K562 (cell line): ENCODE measurements at regions not wholly inside any gene's neighbourhood (a gene's known extent, or its start where the extent isn't known, plus 50 kb on each side); places are given as distances from the start of the nearest gene placed in this dataset.

Experiments
- ATAC-seq: fragments of 200-7000 bp; cut with Tn5 transposase; 3 replicates; pipeline ENCODE4 v1.9.1; 2020; ENCODE audit warnings: moderate library complexity
- BruUV-seq: library from RNA; stranded (reverse); fragments of 400-500 nt; replicated peaks from 2 replicates; lab custom pipeline; 2021; lab: Mats Ljungman, UMichigan
- CTCF ChIA-PET: fragments of 300-600 bp; formaldehyde crosslinking; extraction: SDS; loops from one replicate; lab custom pipeline; 2021; ENCODE audit warnings: low intra/inter-chr PET ratio; lab: Yijun Ruan, JAX
- POLR2A ChIA-PET: fragments of 300-600, 350-650 bp; sonication (Branson Sonifier 250); formaldehyde crosslinking; extraction: SDS; loops from one replicate; lab custom pipeline; 2021; ENCODE audit warnings: antibody characterized with exemption, inconsistent platforms; lab: Yijun Ruan, JAX
- DNase-seq, 4 experiments: peaks; one replicate each; pipeline versions ENCODE4 v3.0.0 to v3.0.0-alpha.2; 2011 to 2018; ENCODE audit warnings: low spot score in 3 of 4, mixed read lengths in 3 of 4; ENCODE audit errors: extremely low read depth in 1 of 4
- FAIRE-seq: peaks from 2 replicates; lab custom pipeline; 2011; peaks lifted over from hg19 to GRCh38; lab: Jason Lieb, UNC
- H2AFZ ChIP-seq: 2 replicates; pipeline ENCODE4 v1.6.0; 2011; ENCODE audit warnings: low read depth, low read length, control low read depth, inconsistent platforms
- H3K27ac ChIP-seq: fragments of 200-600 bp; 3 replicates; pipeline ENCODE4 v1.8.0; 2011; ENCODE audit warnings: low read depth, mild to moderate bottlenecking, control low read depth, inconsistent platforms, low read length, moderate library complexity, mixed read lengths; ENCODE audit errors: extremely low read depth
- H3K27me3 ChIP-seq, 2 experiments: fragments of 300-600 bp in 1 of 2; 2 replicates in 1 of 2; 3 replicates in 1 of 2; pipeline versions ENCODE4 v1.6.0 to v1.8.0; 2011; ENCODE audit warnings: inconsistent platforms in 2 of 2, low read length in 2 of 2, mild to moderate bottlenecking in 1 of 2, mixed read lengths in 1 of 2, moderate library complexity in 1 of 2; ENCODE audit not compliant: control insufficient read depth in 2 of 2, insufficient read depth in 2 of 2
- H3K36me3 ChIP-seq: fragments of 300-600 bp; 3 replicates; pipeline ENCODE4 v1.8.0; 2011; ENCODE audit warnings: mild to moderate bottlenecking, low read length, inconsistent platforms; ENCODE audit not compliant: control insufficient read depth, insufficient read depth
- H3K4me1 ChIP-seq, 2 experiments: fragments of 200-600 bp in 1 of 2; replicated peaks in 1 of 2; 2 replicates in 1 of 2; 3 replicates in 1 of 2; pipeline versions ENCODE4 v1.5.1 to v1.8.0; 2011; ENCODE audit warnings: inconsistent platforms in 2 of 2, low read length in 2 of 2, mild to moderate bottlenecking in 1 of 2, mixed read lengths in 1 of 2, moderate library complexity in 1 of 2; ENCODE audit not compliant: control insufficient read depth in 2 of 2, insufficient read depth in 2 of 2
- H3K4me2 ChIP-seq: 2 replicates; pipeline ENCODE4 v1.6.1; 2011; ENCODE audit warnings: low read length, control low read depth, inconsistent platforms, mixed read lengths; ENCODE audit not compliant: insufficient read depth
- H3K4me3 ChIP-seq: fragments of 200-600 bp; sonication (generic), shearing (Covaris generic); 2 replicates; pipeline ENCODE4 v1.5.1; 2016; ENCODE audit warnings: control low read depth, inconsistent platforms
- H3K79me2 ChIP-seq: fragments of 200-600 bp; 3 replicates; pipeline ENCODE4 v1.8.0; 2011; ENCODE audit warnings: low read length, inconsistent platforms; ENCODE audit not compliant: control insufficient read depth, insufficient read depth
- H3K9ac ChIP-seq, 2 experiments: 2 replicates each; pipeline versions ENCODE4 v1.6.0 to v1.6.1; 2011; ENCODE audit warnings: low read depth in 2 of 2, low read length in 2 of 2, control low read depth in 1 of 2, inconsistent platforms in 1 of 2, mild to moderate bottlenecking in 1 of 2, mixed read lengths in 1 of 2; ENCODE audit not compliant: insufficient read depth in 1 of 2
- H3K9me1 ChIP-seq: one replicate; pipeline ENCODE4 v1.6.0; 2011; ENCODE audit warnings: inconsistent platforms, mild to moderate bottlenecking, low read length, moderate library complexity; ENCODE audit not compliant: control insufficient read depth, insufficient read depth
- H3K9me3 ChIP-seq: replicated peaks from 2 replicates; pipeline ENCODE4 v1.5.1; 2011; ENCODE audit warnings: low read depth, low read length, inconsistent platforms; ENCODE audit not compliant: control insufficient read depth, insufficient read depth
- H4K20me1 ChIP-seq: replicated peaks from 2 replicates; pipeline ENCODE4 v1.6.1; 2011; ENCODE audit warnings: low read length, inconsistent platforms, mixed read lengths; ENCODE audit not compliant: control insufficient read depth, insufficient read depth
- CEBPG ChIP-seq, 3 experiments: fragments of 200-800 bp in 1 of 3; sonication (Bioruptor generic) in 1 of 3; sonication (generic) in 1 of 3; formaldehyde crosslinking in 1 of 3; IDR thresholded peaks in 2 of 3; conservative IDR thresholded peaks in 1 of 3; 2 replicates each; pipeline versions ENCODE4 v1.6.1 to v1.8.0; 2016 to 2022; ENCODE audit warnings: missing compliant biosample characterization in 2 of 3, missing genetic modification characterization in 2 of 3, mild to moderate bottlenecking in 1 of 3, missing genetic modification reagents in 1 of 3
- CTCF ChIP-seq, 3 experiments: IDR thresholded peaks in 2 of 3; conservative IDR thresholded peaks in 1 of 3; 2 replicates each; pipeline ENCODE4 v1.5.1; 2011 to 2012; ENCODE audit warnings: low read length in 3 of 3, mild to moderate bottlenecking in 3 of 3, control low read depth in 2 of 3, improper control_type of control experiment in 1 of 3, inconsistent platforms in 1 of 3, low read depth in 1 of 3, mixed read lengths in 1 of 3, moderate library complexity in 1 of 3; ENCODE audit not compliant: insufficient read depth in 2 of 3
- DEAF1 ChIP-seq: fragments of 450-650 bp; formaldehyde crosslinking; IDR thresholded peaks from 2 replicates; pipeline ENCODE4 v1.4.0; 2020; ENCODE audit warnings: mild to moderate bottlenecking, moderate library complexity
- LEF1 ChIP-seq: fragments of 450-650 bp; IDR thresholded peaks from 2 replicates; pipeline ENCODE4 v1.6.1; 2016; ENCODE audit warnings: mild to moderate bottlenecking
- MED1 ChIP-seq: sonication (generic); formaldehyde crosslinking; IDR thresholded peaks from 2 replicates; pipeline ENCODE4 v1.8.1; 2023; ENCODE audit warnings: missing genetic modification reagents, borderline replicate concordance
- POU5F1 ChIP-seq: fragments of 150-350 bp; IDR thresholded peaks from 2 replicates; pipeline ENCODE4 v1.6.1; 2014; ENCODE audit warnings: borderline replicate concordance, low read length, low read depth, mild to moderate bottlenecking; ENCODE audit not compliant: partially characterized antibody
- THRAP3 ChIP-seq: fragments of 450-650 bp; IDR thresholded peaks from 2 replicates; pipeline ENCODE4 v1.6.1; 2016; ENCODE audit warnings: mild to moderate bottlenecking, inconsistent platforms, borderline replicate concordance
- ZNF239 ChIP-seq: fragments of 250-450 bp; sonication (Bioruptor Pico); IDR thresholded peaks from 2 replicates; pipeline ENCODE4 v1.4.0; 2020; ENCODE audit warnings: mild to moderate bottlenecking
- ZNF717 ChIP-seq: fragments of 250-450 bp; sonication (Bioruptor Pico); IDR thresholded peaks from 2 replicates; pipeline ENCODE4 v1.5.0; 2021
- WGBS: fragments of 100-300 bp; shearing (Covaris generic); methylation state at CpG from one replicate; pipeline ENCODE4 v1.1.6; 2016; ENCODE audit warnings: low coverage, mixed read lengths; ENCODE audit not compliant: insufficient coverage; ENCODE audit errors: missing lambda C conversion rate; 5-methylcytosine and 5-hydroxymethylcytosine counted together
- in situ Hi-C: fragments of 300-500 bp; cut with MboI; formaldehyde crosslinking; loops from 4 replicates; pipeline ENCODE4 v1.15.0; 2018; ENCODE audit warnings: inconsistent platforms, mixed read lengths
- intact Hi-C: fragments of 100-400 bp; cut with micrococcal nuclease; formaldehyde crosslinking; loops from 2 replicates; pipeline ENCODE4 v1.14.2; 2022

GRCh38 chr18:78448106-78448505 lies 531.5 kb upstream of the SALL3 start:
- no peak overlapping the region for H3K27ac ChIP-seq
- no TSS peak for BruUV-seq
- H3K4me1 ChIP-seq, result no peaks in the 10 kb centered on the region
- no peak for TF ChIP-seq DEAF1 (CRISPR knock-in tag)
- TF ChIP-seq CEBPG (CRISPR knock-in tag; IDR thresholded peaks at IDR 0.05), result no peak
- no peak for TF ChIP-seq CEBPG (tag; conservative IDR thresholded peaks at IDR 0.05 in 1 of 2, IDR thresholded peaks at IDR 0.05 in 1 of 2)
- TF ChIP-seq CTCF (IDR thresholded peaks at IDR 0.05 in 2 of 3, conservative IDR thresholded peaks at IDR 0.05 in 1 of 3; ENCODE audit: insufficient read depth in 2 of 3, low read depth in 1 of 3, low read length in 3 of 3), result 0 out of 6 replicates have a peak, but pooled peaks of 2 of the 3 experiments have one; percentile 10 to 22
- TF ChIP-seq THRAP3, result no peak
- TF ChIP-seq MED1 (CRISPR knock-in tag), result no peak
- no peak for TF ChIP-seq LEF1
- TF ChIP-seq POU5F1, result no peak
- TF ChIP-seq ZNF239, result no peak
- no peak for TF ChIP-seq ZNF717
- no peaks in the 10 kb centered on the region; a peak in 1 of 5 replicates for H3K27me3 ChIP-seq
- no peaks in the 10 kb centered on the region for H3K9me1 ChIP-seq
- H3K9ac ChIP-seq, result no peak overlapping the region
- H3K9me3 ChIP-seq, result no peaks in the 10 kb centered on the region
- H3K79me2 ChIP-seq, result no peaks in the 10 kb centered on the region
- DNase-seq (peak in 1 of 4 experiments; percentile 4), ATAC-seq (no peak), FAIRE-seq (no peak)
- intact Hi-C loops (no loop called here), in situ Hi-C loops (no loop called here)
- ChIA-PET CTCF (no interaction called here), POLR2A (no interaction called here)
- no peak overlapping the region for H3K4me2 ChIP-seq
- H2AFZ ChIP-seq, result no peak overlapping the region
- WGBS, result 6% methylated on average over 3 of the region's 5 CpGs
- no peaks in the 10 kb centered on the region for H4K20me1 ChIP-seq
- no peaks in the 10 kb centered on the region for H3K36me3 ChIP-seq
- H3K4me3 ChIP-seq, result no peak overlapping the region
